Endothelial cell of umbilical vein (primary cell): ENCODE measurements at regions not wholly inside any gene's neighbourhood (a gene's known extent, or its start where the extent isn't known, plus 50 kb on each side); places are given as distances from the start of the nearest gene placed in this dataset.

Experiments used
- GATA2 ChIP-seq: IDR thresholded peaks from 2 replicates; pipeline ENCODE4 v1.7.0; 2011; ENCODE audit warnings: low read depth, mild to moderate bottlenecking, moderate library complexity, mixed read lengths, low read length; ENCODE audit not compliant: insufficient read length, insufficient read depth
- MAX ChIP-seq: IDR thresholded peaks from 2 replicates; pipeline ENCODE4 v1.6.1; 2011; ENCODE audit not compliant: insufficient read depth, insufficient read length
- POLR2A ChIP-seq: IDR thresholded peaks from 2 replicates; pipeline ENCODE4 v1.6.1; 2012; ENCODE audit warnings: low read depth, mild to moderate bottlenecking, control low read depth, low read length
- POLR2AphosphoS5 ChIP-seq: IDR thresholded peaks from 2 replicates; pipeline ENCODE4 v1.6.1; 2012; ENCODE audit warnings: low read depth, mild to moderate bottlenecking, control low read depth, low read length, moderate library complexity; ENCODE audit not compliant: insufficient read depth
- TF ChIP-seq, protein P1 (sequence below), 2 donors: IDR thresholded peaks; 1 replicate in 1 of 2; 2 replicates in 1 of 2; pipeline ENCODE4 v1.5.1; 2011; ENCODE audit warnings: low read length in 2 of 2, mild to moderate bottlenecking in 2 of 2, moderate library complexity in 2 of 2, control low read depth in 1 of 2, inconsistent platforms in 1 of 2, low read depth in 1 of 2; ENCODE audit not compliant: insufficient read depth in 1 of 2; ENCODE audit errors: extremely low read depth in 1 of 2

GRCh38 chr5:84637662-84638375, 253.1 kb upstream of the EDIL3 start:
- TF ChIP-seq, protein P1, sequence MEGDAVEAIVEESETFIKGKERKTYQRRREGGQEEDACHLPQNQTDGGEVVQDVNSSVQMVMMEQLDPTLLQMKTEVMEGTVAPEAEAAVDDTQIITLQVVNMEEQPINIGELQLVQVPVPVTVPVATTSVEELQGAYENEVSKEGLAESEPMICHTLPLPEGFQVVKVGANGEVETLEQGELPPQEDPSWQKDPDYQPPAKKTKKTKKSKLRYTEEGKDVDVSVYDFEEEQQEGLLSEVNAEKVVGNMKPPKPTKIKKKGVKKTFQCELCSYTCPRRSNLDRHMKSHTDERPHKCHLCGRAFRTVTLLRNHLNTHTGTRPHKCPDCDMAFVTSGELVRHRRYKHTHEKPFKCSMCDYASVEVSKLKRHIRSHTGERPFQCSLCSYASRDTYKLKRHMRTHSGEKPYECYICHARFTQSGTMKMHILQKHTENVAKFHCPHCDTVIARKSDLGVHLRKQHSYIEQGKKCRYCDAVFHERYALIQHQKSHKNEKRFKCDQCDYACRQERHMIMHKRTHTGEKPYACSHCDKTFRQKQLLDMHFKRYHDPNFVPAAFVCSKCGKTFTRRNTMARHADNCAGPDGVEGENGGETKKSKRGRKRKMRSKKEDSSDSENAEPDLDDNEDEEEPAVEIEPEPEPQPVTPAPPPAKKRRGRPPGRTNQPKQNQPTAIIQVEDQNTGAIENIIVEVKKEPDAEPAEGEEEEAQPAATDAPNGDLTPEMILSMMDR (IDR thresholded peaks at IDR 0.05; ENCODE audit: extremely low read depth in 1 of 2, insufficient read depth in 1 of 2, low read depth in 1 of 2, low read length in 2 of 2) = no peak
- TF ChIP-seq GATA2 (no peak), POLR2A (no peak), MAX (no peak), POLR2AphosphoS5 (no peak)
